ENCODE measurements at regions not wholly inside any gene's neighbourhood (a gene's known extent, or its start where the extent isn't known, plus 50 kb on each side); places are given as distances from the start of the nearest gene placed in this dataset.

DNA sequence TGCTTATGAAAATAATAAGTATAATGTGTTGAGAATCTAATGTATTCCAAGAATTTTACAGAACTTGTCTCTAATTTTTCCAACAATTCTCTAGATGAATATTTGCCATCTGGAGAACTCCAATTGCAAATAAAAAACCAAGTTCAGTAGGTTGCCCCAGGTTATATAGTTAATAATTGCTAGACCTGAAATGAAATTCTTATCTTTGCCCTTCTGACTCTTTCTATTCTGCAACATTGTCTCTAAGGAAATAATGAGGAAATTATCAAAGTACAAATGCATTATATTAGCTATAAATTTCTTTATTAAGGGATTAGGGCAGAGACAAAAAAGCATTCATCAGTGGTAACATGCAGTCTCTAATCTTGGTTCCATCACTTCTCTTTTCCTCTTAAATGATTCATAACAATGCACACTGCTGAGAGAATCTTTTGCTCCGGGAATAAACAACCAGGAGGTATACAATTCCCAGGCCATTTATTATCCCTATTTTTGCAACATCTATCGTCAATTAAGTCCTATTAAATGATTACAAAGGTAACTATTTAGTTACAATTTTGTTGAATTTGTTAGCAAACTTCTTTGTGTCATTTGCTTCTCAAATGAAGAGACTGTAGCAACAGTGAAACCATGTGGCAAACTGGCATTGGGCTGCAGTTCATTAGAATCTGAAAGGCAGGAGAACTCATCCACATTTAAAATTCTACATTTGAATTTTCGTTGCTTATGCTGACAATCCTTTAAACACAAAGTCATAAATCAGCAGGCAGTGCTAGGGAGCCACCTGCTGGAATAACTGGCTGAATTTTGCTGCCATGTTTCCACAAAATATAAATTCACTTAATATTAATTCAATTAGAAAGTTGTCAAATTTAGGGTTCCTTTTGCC lies 349.6 kb downstream of the KIF2B start:
- no peaks in the 10 kb centered on the region for H3K9me3 Mint-ChIP-seq (ENCODE audit: unreplicated experiment)
- H3K27me3 Mint-ChIP-seq (ENCODE audit: insufficient read depth, unreplicated experiment) = no peaks in the 10 kb centered on the region
- Histone ChIP-seq H3K9me3 (no peaks in the 10 kb centered on the region), H3K36me3 (ENCODE audit: control insufficient read depth, insufficient read depth, low read length) (no peaks in the 10 kb centered on the region), H3K4me1 (peaks cover 6% of the 10 kb centered on the region; the same call in 1 of the 2 replicates), H3K27me3 (replicated peaks; ENCODE audit: control insufficient read depth, insufficient read depth, low read length) (no peaks in the 10 kb centered on the region), H3K4me3 (ENCODE audit: low read depth, low read length) (no peak overlapping the region)
- intact Hi-C loops (cut with micrococcal nuclease; ENCODE audit: unreplicated experiment) = loop anchor here (1.0 to 10.0 kb wide), 8 partner anchors 158 to 1788 kb away; no protein-coding TSS in a partner anchor
- no TSS peak for BruUV-seq (replicated peaks)
- H3K4me3 Mint-ChIP-seq (ENCODE audit: unreplicated experiment) = no peak overlapping the region
- peak; percentile 29 to 34 for DNase-seq
- ChIA-PET POLR2A (no interaction called here), CTCF (no interaction called here)
- peak; percentile 58 to 73 for TF ChIP-seq CTCF (IDR thresholded peaks at IDR 0.05; ENCODE audit: insufficient read depth in 1 of 2, low read depth in 1 of 2, low read length in 1 of 2, severe bottlenecking in 1 of 2, unreplicated experiment in 1 of 2)
- no peaks in the 10 kb centered on the region for H3K36me3 Mint-ChIP-seq (ENCODE audit: insufficient read depth, unreplicated experiment)
- no peak overlapping the region for H3K27ac Mint-ChIP-seq (ENCODE audit: unreplicated experiment)
- no peaks in the 10 kb centered on the region for H3K4me1 Mint-ChIP-seq (ENCODE audit: low read depth, unreplicated experiment)

- no peak for TF ChIP-seq CTCF (IDR thresholded peaks at IDR 0.05; ENCODE audit: insufficient read depth in 1 of 2, low read depth in 1 of 2, low read length in 1 of 2, severe bottlenecking in 1 of 2, unreplicated experiment in 1 of 2)
- BruUV-seq (replicated peaks) = no TSS peak
- no peaks in the 10 kb centered on the region for H3K27me3 ChIP-seq (replicated peaks; ENCODE audit: control insufficient read depth, insufficient read depth, low read length)
- no peak overlapping the region for H3K4me3 ChIP-seq (ENCODE audit: low read depth, low read length)
- Mint-ChIP-seq H3K9me3 (ENCODE audit: unreplicated experiment) (no peaks in the 10 kb centered on the region), H3K27ac (ENCODE audit: unreplicated experiment) (no peak overlapping the region), H3K36me3 (ENCODE audit: insufficient read depth, unreplicated experiment) (no peaks in the 10 kb centered on the region), H3K4me3 (ENCODE audit: unreplicated experiment) (no peak overlapping the region), H3K27me3 (ENCODE audit: insufficient read depth, unreplicated experiment) (no peaks in the 10 kb centered on the region), H3K4me1 (ENCODE audit: low read depth, unreplicated experiment) (no peaks in the 10 kb centered on the region)
- ChIA-PET CTCF (no interaction called here), POLR2A (no interaction called here)
- no peaks in the 10 kb centered on the region for H3K9me3 ChIP-seq
- no peaks in the 10 kb centered on the region for H3K36me3 ChIP-seq (ENCODE audit: control insufficient read depth, insufficient read depth, low read length)
- DNase-seq = no peak
- intact Hi-C loops (cut with micrococcal nuclease; ENCODE audit: unreplicated experiment) = loop anchor here (1.0 to 10.0 kb wide), 8 partner anchors 158 to 1788 kb away; no protein-coding TSS in a partner anchor
- H3K4me1 ChIP-seq = peaks cover 6% of the 10 kb centered on the region; the same call in 1 of the 2 replicates
Measured at GRCh38 chr17:54172985-54173316, 350.2 kb downstream of the KIF2B start.

DNA sequence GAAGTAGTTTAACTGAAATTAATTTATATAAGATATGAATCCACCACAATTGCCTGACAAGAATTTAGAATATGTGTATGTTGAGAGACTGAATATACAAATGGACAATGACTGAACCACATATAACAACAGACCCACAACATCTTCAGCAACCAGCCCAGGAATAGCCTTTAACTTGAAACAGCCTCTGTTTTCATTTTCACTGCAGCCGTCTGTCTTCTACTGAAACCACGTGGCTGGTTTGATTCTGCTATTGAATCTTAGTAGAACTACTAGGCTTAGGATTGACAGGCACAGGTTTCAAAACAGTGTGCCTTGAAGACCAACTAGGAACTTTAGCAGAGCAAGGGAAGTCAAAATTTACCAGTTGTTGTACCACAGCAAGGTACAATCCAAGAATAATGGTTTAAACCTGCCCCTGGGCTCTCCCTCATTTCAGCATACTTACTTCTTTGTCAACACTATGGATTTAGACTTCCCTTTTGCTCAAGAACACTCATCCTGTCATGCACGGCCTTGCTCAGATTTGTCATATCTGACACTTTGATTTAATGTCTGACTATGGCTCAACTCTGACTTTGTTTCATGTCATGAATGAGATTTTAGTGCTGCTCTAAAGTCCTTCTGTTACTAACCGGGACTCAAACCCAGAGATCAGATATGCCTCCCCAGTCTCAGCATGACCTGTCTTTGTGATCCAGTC lies 355.0 kb downstream of the KIF2B start:
- intact Hi-C loops (cut with micrococcal nuclease; ENCODE audit: unreplicated experiment) = loop anchor here (10.0 kb wide), 2 partner anchors 163 to 1793 kb away; no protein-coding TSS in a partner anchor
- no peak for DNase-seq
- no peak overlapping the region for H3K4me3 ChIP-seq (ENCODE audit: low read depth, low read length)
- Mint-ChIP-seq H3K27ac (ENCODE audit: unreplicated experiment) (no peak overlapping the region), H3K27me3 (ENCODE audit: insufficient read depth, unreplicated experiment) (peaks cover 2% of the 10 kb centered on the region), H3K9me3 (ENCODE audit: unreplicated experiment) (no peaks in the 10 kb centered on the region), H3K36me3 (ENCODE audit: insufficient read depth, unreplicated experiment) (no peaks in the 10 kb centered on the region), H3K4me1 (ENCODE audit: low read depth, unreplicated experiment) (no peaks in the 10 kb centered on the region), H3K4me3 (ENCODE audit: unreplicated experiment) (no peak overlapping the region)
- H3K9me3 ChIP-seq = no peaks in the 10 kb centered on the region
- BruUV-seq (replicated peaks) = no TSS peak
- no peak for TF ChIP-seq CTCF (IDR thresholded peaks at IDR 0.05; ENCODE audit: insufficient read depth in 1 of 2, low read depth in 1 of 2, low read length in 1 of 2, severe bottlenecking in 1 of 2, unreplicated experiment in 1 of 2)
- H3K36me3 ChIP-seq (ENCODE audit: control insufficient read depth, insufficient read depth, low read length) = no peaks in the 10 kb centered on the region
- H3K4me1 ChIP-seq = no peaks in the 10 kb centered on the region
- ChIA-PET CTCF (no interaction called here), POLR2A (no interaction called here)
- H3K27me3 ChIP-seq (replicated peaks; ENCODE audit: control insufficient read depth, insufficient read depth, low read length) = no peaks in the 10 kb centered on the region
